Osteoblast (primary cell): ENCODE measurements at regions not wholly inside any gene's neighbourhood (a gene's known extent, or its start where the extent isn't known, plus 50 kb on each side); places are given as distances from the start of the nearest gene placed in this dataset.

Experiments used
- DNase-seq: peaks from one replicate; pipeline ENCODE4 v3.0.0; 2011; ENCODE audit warnings: low spot score, mixed read lengths; ENCODE audit not compliant: insufficient read length; ENCODE audit errors: missing footprints
- H2AFZ ChIP-seq: 2 replicates; pipeline ENCODE4 v1.6.0; 2011; ENCODE audit warnings: mild to moderate bottlenecking, low read length
- H3K27ac ChIP-seq: 2 replicates; pipeline ENCODE4 v1.5.1; 2011; ENCODE audit warnings: mild to moderate bottlenecking, low read depth, low read length, moderate library complexity
- H3K27me3 ChIP-seq: 2 replicates; pipeline ENCODE4 v1.6.0; 2012; ENCODE audit warnings: mild to moderate bottlenecking, control low read depth, inconsistent platforms, low read length, moderate library complexity; ENCODE audit not compliant: insufficient read depth
- H3K36me3 ChIP-seq: 2 replicates; pipeline ENCODE4 v1.5.1; 2011; ENCODE audit warnings: mild to moderate bottlenecking, low read length, control low read depth, moderate library complexity; ENCODE audit not compliant: insufficient read depth
- H3K4me1 ChIP-seq: 2 replicates; pipeline ENCODE4 v1.5.1; 2011; ENCODE audit warnings: mild to moderate bottlenecking, low read length, control low read depth, moderate library complexity; ENCODE audit not compliant: insufficient read depth
- H3K4me2 ChIP-seq: 2 replicates; pipeline ENCODE4 v1.6.0; 2011; ENCODE audit warnings: mild to moderate bottlenecking, low read length; ENCODE audit not compliant: insufficient read depth
- H3K4me3 ChIP-seq: fragments of 200-600 bp; sonication (generic); 3 replicates; pipeline ENCODE4 v1.5.1; 2012; ENCODE audit warnings: mild to moderate bottlenecking, low read length, inconsistent platforms; ENCODE audit not compliant: insufficient read depth
- H3K79me2 ChIP-seq: 2 replicates; pipeline ENCODE4 v1.6.0; 2012; ENCODE audit warnings: mild to moderate bottlenecking, low read length, control low read depth, inconsistent platforms; ENCODE audit not compliant: insufficient read depth
- H3K9me3 ChIP-seq: 2 replicates; pipeline ENCODE4 v1.5.1; 2011; ENCODE audit warnings: low read depth, low read length, control low read depth
- H4K20me1 ChIP-seq: 2 replicates; pipeline ENCODE4 v1.6.0; 2012; ENCODE audit warnings: mild to moderate bottlenecking, low read length, control low read depth; ENCODE audit not compliant: insufficient read depth
- CTCF ChIP-seq: IDR thresholded peaks from 2 replicates; pipeline ENCODE4 v1.5.1; 2011; ENCODE audit warnings: mild to moderate bottlenecking, low read depth, low read length, moderate library complexity; ENCODE audit errors: extremely low read depth

DNA sequence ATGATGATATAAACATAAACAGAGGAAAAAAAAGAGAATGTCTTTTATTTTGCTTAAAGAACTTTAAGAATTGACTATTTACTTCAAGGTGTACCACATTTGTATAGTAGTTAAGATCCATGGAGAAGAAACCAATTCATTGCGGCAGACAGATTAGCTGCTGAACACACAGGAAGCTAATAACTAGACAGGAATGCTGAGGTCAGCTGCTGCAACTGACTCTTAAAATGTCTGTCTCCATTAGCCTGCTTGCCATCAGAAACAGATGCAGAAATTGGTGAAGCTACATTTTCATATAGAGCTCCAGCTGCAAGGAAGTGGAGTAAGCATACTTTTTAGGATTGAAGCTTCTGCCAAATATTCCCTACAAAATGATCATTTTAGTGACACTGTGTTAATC lies 939.5 kb downstream of the EPHA7 start:
- Histone ChIP-seq H3K27ac (no peak overlapping the region), H3K4me3 (no peak overlapping the region), H4K20me1 (no peaks in the 10 kb centered on the region), H3K4me1 (no peaks in the 10 kb centered on the region), H3K79me2 (no peaks in the 10 kb centered on the region), H2AFZ (no peak overlapping the region), H3K4me2 (no peak overlapping the region), H3K9me3 (no peaks in the 10 kb centered on the region), H3K27me3 (no peaks in the 10 kb centered on the region), H3K36me3 (no peaks in the 10 kb centered on the region)
- no peak for TF ChIP-seq CTCF
- DNase-seq = no peak

DNA sequence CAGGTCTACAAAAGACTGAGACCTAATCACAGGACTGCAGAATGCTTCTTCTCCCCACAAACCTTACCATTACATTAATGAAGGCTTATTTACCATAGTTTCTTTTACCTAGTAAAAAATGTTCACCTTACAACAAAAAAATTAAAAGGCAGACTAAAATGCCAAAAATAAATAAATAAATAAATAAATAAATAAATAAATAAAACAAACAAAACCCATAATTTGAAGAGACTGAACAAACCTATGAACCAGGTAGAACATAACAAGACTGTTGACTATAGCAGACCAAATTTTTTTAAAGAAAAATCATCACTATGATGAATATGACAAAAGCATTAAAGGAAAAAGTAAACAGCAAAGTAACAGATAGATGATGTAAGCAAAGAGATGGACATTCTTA lies 946.3 kb downstream of the EPHA7 start:
- Histone ChIP-seq H4K20me1 (no peaks in the 10 kb centered on the region), H3K9me3 (no peaks in the 10 kb centered on the region), H3K4me2 (no peak overlapping the region), H3K4me1 (no peaks in the 10 kb centered on the region), H3K36me3 (no peaks in the 10 kb centered on the region), H2AFZ (no peak overlapping the region), H3K27me3 (no peaks in the 10 kb centered on the region), H3K27ac (no peak overlapping the region), H3K4me3 (no peak overlapping the region), H3K79me2 (no peaks in the 10 kb centered on the region)
- no peak for TF ChIP-seq CTCF
- no peak for DNase-seq

- Histone ChIP-seq H3K9me3 (no peaks in the 10 kb centered on the region), H3K4me1 (no peaks in the 10 kb centered on the region), H3K27ac (no peak overlapping the region), H3K27me3 (no peaks in the 10 kb centered on the region), H3K4me3 (no peak overlapping the region), H3K36me3 (no peaks in the 10 kb centered on the region), H4K20me1 (no peaks in the 10 kb centered on the region), H3K4me2 (no peak overlapping the region), H3K79me2 (no peaks in the 10 kb centered on the region), H2AFZ (no peak overlapping the region)
- no peak for DNase-seq
- TF ChIP-seq CTCF = no peak
These were observed 950.1 kb downstream of the EPHA7 start for GRCh38 chr6:92469186-92469828.

DNA sequence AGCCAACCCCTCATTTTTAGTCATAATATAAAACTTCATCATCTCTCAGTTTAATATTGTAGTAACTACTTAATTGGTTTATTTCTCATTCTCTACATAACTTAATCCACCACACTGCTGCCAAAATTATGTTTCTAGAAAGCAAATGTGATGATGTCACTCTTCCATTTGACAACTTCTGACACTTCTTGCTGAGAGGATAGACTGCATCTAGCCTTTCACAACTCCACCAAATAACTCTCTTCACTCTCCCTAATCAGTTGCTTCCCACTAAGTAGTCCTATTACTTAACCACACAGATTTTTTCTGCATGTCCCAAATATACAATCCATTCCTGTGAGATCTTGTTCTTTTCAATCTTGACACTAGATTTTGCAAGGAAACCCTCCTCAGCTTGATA lies 951.3 kb downstream of the EPHA7 start:
- DNase-seq = no peak
- no peak for TF ChIP-seq CTCF
- H3K4me3 ChIP-seq = no peak overlapping the region
- no peak overlapping the region for H3K4me2 ChIP-seq
- no peaks in the 10 kb centered on the region for H3K27me3 ChIP-seq
- no peaks in the 10 kb centered on the region for H3K9me3 ChIP-seq
- no peaks in the 10 kb centered on the region for H3K36me3 ChIP-seq
- H4K20me1 ChIP-seq = no peaks in the 10 kb centered on the region
- no peak overlapping the region for H3K27ac ChIP-seq
- no peak overlapping the region for H2AFZ ChIP-seq
- H3K79me2 ChIP-seq = no peaks in the 10 kb centered on the region
- no peaks in the 10 kb centered on the region for H3K4me1 ChIP-seq
